Kidney (tissue), 13 donors: ENCODE measurements at regions not wholly inside any gene's neighbourhood (a gene's known extent, or its start where the extent isn't known, plus 50 kb on each side); places are given as distances from the start of the nearest gene placed in this dataset.

Experiments
- DNase-seq, 5 donors: peaks; one replicate each; pipeline ENCODE4 v3.0.0-alpha.2; 2013 to 2020
- FAIRE-seq: peaks from 2 replicates; lab custom pipeline; 2012; peaks lifted over from hg19 to GRCh38; lab: Jason Lieb, UNC
- H3K27ac ChIP-seq, 2 donors: one replicate each; pipeline ENCODE4 v1.7.0; 2013; ENCODE audit warnings: low read depth in 2 of 2, low read length in 2 of 2, inconsistent platforms in 1 of 2
- H3K27me3 ChIP-seq: one replicate; pipeline ENCODE4 v1.7.1; 2013; ENCODE audit warnings: low read length, inconsistent platforms; ENCODE audit not compliant: control insufficient read depth, insufficient read depth
- H3K36me3 ChIP-seq, 3 donors: one replicate each; pipeline versions ENCODE4 v1.7.0 to v1.7.1; 2013; ENCODE audit warnings: low read length in 3 of 3, control low read depth in 1 of 3, inconsistent platforms in 1 of 3; ENCODE audit not compliant: insufficient read depth in 3 of 3, control insufficient read depth in 2 of 3
- H3K4me1 ChIP-seq, 3 donors: one replicate each; pipeline versions ENCODE4 v1.7.0 to v1.7.1; 2013; ENCODE audit warnings: low read length in 3 of 3, inconsistent platforms in 1 of 3, low read depth in 1 of 3; ENCODE audit not compliant: control insufficient read depth in 2 of 3, insufficient read depth in 2 of 3
- H3K4me3 ChIP-seq, 3 donors: one replicate each; pipeline versions ENCODE4 v1.7.0 to v1.8.1; 2013; ENCODE audit warnings: low read length in 3 of 3, control low read depth in 1 of 3, inconsistent platforms in 1 of 3
- H3K9ac ChIP-seq, 3 donors: one replicate each; pipeline versions ENCODE4 v1.7.0 to v1.7.1; 2013; ENCODE audit warnings: low read length in 3 of 3, control low read depth in 1 of 3, inconsistent platforms in 1 of 3
- H3K9me3 ChIP-seq, 3 donors: one replicate each; pipeline versions ENCODE4 v1.7.0 to v1.7.1; 2013; ENCODE audit warnings: low read length in 3 of 3, control low read depth in 1 of 3, inconsistent platforms in 1 of 3; ENCODE audit not compliant: control insufficient read depth in 2 of 3, insufficient read depth in 1 of 3
- CTCF ChIP-seq: IDR thresholded peaks from 3 replicates; pipeline ENCODE4 v1.5.1; 2012; ENCODE audit warnings: mild to moderate bottlenecking, moderate library complexity, borderline replicate concordance; ENCODE audit not compliant: insufficient read depth; ENCODE audit errors: extremely low read depth
- intact Hi-C: fragments of 100-400 bp; cut with DNase I; formaldehyde crosslinking; loops from one replicate; pipeline ENCODE4 v1.11.1; 2022
- donor health status: control.
- donor health status: control.
- donor health status: control.
- donor health status: control.
- donor health status: control.
- donor health status: DM: yes; HTN: yes; CAD: no.
- donor health status: Normal renal cell carcinoma (clear cell type).

- H3K4me1 ChIP-seq: no peaks in the 10 kb centered on the region
- H3K9ac ChIP-seq: no peak overlapping the region
- intact Hi-C loops: no loop called here
- H3K9me3 ChIP-seq: no peaks in the 10 kb centered on the region
- DNase-seq (no peak), FAIRE-seq (no peak)
- H3K4me3 ChIP-seq: no peak overlapping the region
- no peaks in the 10 kb centered on the region for H3K27me3 ChIP-seq
- no peak for TF ChIP-seq CTCF
- no peaks in the 10 kb centered on the region for H3K36me3 ChIP-seq
- no peak overlapping the region for H3K27ac ChIP-seq
Observed at GRCh38 chr1:37389327-37389726, 85.1 kb upstream of the ZC3H12A start.

DNA sequence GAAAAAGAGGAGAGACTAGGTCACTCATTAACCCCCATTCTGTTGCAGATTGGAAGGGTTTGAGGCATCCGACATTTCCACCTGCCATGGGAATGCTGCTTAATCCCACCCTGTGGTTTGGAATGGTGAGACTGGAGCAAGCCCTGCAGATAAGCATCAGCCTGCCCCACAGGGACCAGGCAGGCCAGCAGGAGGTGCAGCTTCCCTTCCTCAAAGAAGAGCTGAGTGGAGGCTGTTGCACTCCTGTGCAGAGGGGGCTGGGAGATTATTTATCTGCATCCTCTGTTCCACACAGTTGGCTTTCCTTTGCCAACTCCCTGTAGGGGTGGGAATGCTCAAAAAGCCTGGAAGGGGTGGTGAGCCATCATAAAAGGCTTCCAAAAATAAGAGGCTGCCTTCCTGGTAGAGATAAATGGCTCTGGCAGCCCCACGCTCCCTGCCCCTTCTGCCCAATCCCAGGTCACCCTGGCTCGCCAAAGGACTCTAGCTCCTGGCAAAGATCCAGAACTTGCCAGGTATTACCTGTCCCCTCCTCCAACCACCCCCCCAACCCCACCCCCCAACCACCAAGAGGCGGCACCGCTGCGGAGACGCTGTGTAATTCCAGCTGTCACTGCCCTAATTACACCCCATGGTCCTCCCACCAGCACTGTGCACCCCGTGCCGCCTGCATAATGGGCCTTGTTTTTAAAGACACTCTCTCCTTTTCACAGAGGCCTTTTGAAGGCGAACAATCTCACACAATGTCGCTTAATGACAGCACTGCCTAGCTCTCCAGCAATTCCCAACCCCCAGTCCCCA is 83.0 kb upstream of the ZC3H12A start:
- Histone ChIP-seq H3K4me3 (no peak overlapping the region), H3K9me3 (no peaks in the 10 kb centered on the region), H3K27ac (no peak overlapping the region), H3K4me1 (no peaks in the 10 kb centered on the region), H3K36me3 (no peaks in the 10 kb centered on the region), H3K27me3 (no peaks in the 10 kb centered on the region), H3K9ac (no peak overlapping the region)
- no peak for FAIRE-seq
- no peak for DNase-seq
- intact Hi-C loops: no loop called here
- TF ChIP-seq CTCF: no peak

DNA sequence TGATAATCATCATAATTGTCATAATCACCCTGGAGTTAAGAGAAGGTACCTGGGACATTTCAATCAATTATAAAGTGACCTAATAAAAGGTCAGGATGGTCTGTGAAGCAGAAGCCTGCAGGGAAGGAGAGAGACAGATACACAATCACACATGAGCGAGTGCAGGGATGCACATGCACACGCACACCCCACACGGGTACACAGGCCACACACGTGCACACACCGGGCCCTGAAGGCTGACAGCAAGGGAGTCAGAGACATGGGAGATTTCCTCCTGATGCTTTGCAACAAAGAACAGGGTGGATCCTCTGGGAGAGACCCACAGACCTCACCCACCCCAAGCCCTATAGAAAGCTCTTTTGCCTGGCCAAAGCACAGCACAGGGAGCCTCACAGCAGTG is 82.3 kb upstream of the ZC3H12A start:
- Histone ChIP-seq H3K9ac (no peak overlapping the region), H3K27me3 (no peaks in the 10 kb centered on the region), H3K4me1 (no peaks in the 10 kb centered on the region), H3K36me3 (no peaks in the 10 kb centered on the region), H3K9me3 (no peaks in the 10 kb centered on the region), H3K27ac (no peak overlapping the region), H3K4me3 (no peak overlapping the region)
- no peak for FAIRE-seq
- no peak for DNase-seq
- intact Hi-C loops: no loop called here
- no peak for TF ChIP-seq CTCF
